Amygdala (tissue), 56 donors: ENCODE measurements at regions not wholly inside any gene's neighbourhood (a gene's known extent, or its start where the extent isn't known, plus 50 kb on each side); places are given as distances from the start of the nearest gene placed in this dataset.
"Not testable (repeated sequence)": the region's sequence is repeated elsewhere in the genome, so short reads cannot be mapped to it uniquely, and the experiment has no call there.

Experiments
- DNase-seq, 56 donors: peaks; one replicate each; lab custom pipeline; 2025; lab: John Stamatoyannopoulos, UW

- no peak for DNase-seq
Measured at GRCh38 chr4:108473163-108473720, 147.1 kb upstream of the RPL34 start.

DNA sequence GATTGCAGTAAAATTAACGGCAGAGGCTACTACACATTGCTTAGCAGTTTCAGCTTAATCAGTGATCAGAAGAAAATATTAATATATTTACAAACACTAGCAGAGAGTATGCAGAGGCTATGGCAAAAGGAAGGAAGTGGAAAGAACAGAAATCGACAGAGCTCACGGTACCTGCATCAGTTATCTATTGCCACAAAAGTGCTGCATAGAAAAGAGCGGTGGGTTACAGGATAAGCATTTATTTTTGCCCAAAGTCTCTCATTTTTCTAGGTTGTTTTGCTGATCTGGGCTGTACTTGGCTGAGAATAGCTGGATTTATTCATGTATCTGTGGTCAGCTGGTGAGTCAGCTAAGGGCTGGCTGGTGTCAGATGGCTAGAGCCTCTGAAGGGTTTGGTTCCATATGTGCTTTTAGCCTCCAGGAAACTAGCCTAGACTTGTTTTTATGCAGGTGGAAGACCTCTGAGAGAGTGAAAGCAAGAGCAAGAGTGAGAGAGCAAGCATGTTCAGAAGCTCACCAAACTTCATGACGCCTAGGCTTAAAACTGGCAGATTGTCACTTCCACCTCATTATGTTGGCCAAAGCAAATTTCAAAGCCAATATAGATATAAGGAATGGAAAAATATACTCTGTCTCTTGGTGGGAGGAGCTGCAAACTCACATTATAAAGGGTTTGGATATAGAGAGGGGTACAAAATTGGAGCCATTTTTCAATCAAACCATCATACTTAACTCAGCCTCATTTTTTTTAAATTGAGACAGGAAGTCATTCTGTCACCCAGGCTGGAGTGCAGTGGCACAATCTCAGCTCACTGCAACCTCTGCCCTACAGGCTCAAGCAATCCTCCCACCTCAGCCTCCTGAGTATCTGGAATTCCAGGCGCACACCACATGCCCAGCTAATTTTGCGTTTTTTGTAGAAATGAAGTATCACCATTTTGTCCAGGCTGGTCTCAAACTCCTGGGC, 153.2 kb upstream of the RPL34 start:
- no peak for DNase-seq

DNA sequence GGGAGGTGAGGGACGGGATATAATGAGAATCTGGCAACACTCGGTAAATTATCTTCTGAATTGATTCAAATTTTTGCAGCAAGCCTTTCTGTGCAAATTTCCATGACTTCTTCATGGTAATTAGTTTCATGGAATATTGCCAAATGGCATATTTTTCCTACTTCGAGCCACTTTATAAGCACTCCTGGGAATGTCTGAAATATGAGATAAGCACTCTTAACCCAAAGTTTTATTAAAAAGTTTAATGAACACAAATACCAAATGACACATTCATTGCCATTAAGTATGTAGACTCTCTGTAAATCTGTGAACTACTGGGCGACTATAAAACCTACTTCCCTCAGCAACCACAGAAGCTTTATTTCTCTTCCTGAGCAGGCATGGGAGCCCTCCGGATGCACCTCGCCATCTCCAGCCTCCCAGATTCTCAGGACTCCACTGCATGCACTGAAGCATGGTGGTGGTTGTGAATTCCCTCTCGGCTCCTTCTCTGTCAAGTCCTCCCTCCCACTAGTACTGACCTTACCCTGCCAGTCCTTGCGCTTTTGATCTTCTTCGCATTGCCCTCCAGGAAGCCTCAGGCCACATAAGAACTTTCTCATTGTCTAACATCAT, 154.4 kb upstream of the RPL34 start:
- no peak for DNase-seq

GRCh38 chr4:108458681-108459080, 161.7 kb upstream of the RPL34 start:
- DNase-seq = no peak

GRCh38 chr4:108454227-108454626, 166.1 kb upstream of the RPL34 start:
- DNase-seq = no peak

- no peak for DNase-seq
Measured at GRCh38 chr4:108453366-108453765, 167.0 kb upstream of the RPL34 start.

GRCh38 chr4:108450236-108450898, 170.0 kb upstream of the RPL34 start:
- DNase-seq = no peak

DNA sequence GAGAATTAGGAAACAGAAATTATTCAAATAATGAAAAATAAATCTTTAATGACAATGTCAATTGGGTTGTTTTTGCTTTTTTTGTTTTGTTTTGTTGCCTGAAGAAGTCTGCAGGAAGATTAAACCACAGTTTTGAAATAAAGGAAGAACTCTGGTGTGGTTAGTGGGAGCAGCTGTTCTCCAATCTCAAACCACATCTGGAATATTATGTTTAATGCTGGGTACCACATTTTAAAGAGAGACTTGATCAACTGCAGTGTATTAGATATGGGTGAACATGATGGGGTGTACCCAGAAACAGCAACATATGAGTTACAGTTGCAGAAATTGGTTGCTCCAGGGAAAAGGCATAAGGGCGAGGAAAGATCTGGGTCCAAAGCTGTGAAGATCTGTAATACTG, 171.2 kb upstream of the RPL34 start:
- no peak for DNase-seq

DNA sequence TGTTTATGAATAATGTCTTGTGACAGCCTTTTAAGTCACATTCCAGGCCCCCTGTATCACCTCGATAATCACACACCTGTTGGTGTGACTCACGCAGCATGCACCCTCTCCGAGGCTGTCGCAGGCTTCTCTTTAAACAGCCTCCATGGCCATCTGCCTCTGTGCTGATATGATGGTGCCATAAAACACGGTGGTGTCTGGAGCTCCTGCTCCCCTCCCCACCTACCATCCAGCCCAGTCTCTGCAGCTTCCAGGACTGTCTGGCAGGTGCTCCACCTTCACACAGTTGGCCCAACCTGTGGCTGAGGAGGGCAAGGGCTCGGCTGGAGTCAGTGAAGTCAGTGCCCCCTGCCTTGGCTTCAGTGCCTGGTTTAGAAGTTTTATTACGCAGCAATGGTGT, 173.8 kb upstream of the RPL34 start:
- no peak for DNase-seq

- DNase-seq = no peak
Measured at GRCh38 chr4:108445716-108446115, 174.7 kb upstream of the RPL34 start.

DNA sequence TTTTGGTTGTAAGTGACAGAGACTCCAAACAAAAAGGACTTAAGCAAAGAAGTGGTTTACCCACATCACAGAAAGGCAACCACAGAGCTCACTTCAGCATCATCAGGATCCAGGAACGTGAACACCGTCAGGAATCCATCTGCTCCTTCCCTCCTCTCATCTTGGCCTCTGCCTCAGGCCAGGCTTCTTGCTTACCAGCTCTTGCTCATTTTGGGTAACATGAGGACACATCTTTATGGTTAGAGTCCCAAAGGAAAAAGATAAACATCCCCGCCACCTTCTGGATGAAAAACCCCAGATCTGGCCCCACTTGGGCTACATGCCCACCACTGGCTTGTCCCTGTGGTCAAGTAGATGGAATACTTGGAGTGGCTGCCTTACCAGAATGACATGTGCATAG, 176.8 kb upstream of the RPL34 start:
- DNase-seq = no peak

GRCh38 chr4:108433832-108434231, 186.5 kb upstream of the RPL34 start:
- DNase-seq = peak in 1 of 56 donors; percentile 2

DNA sequence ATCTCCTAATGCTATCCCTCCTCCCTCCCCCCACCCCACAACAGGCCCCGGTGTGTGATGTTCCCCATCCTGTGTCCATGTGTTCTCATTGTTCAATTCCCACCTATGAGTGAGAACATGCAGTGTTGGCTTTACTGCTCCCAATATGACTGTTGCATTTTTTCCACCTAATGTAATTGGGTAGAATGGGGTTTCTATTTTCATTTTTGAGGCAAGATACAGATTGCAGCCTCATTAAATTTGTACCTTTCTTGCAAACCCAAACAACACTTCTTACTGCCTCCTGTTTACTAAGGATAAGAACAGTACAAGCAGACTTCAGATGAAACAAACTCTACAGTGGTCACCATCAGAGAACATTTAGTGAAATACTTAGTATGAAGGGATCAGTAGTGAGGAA, 187.0 kb upstream of the RPL34 start:
- DNase-seq = not testable (repeated sequence)

- DNase-seq = no peak
Measured at GRCh38 chr4:108432418-108432817, 188.0 kb upstream of the RPL34 start.

DNA sequence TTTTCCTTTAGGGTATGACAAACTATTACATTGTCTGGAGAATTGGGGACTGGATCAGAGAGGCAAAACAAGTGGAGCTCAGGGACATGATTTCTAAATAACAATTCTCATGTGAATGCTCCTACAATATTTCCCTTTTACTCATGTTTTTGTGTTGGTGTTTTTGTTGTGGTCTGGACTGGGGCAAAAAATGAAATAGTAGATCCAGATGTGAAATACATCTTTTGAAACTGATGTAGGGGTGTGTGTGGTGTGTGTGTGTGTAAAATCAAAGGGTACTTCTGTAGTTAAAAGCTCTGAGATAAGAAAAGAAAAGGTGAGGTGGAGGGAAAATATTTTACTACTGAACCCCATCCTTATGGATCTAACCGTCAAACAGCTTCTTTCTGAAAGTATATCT, 188.4 kb upstream of the RPL34 start:
- no peak for DNase-seq

DNA sequence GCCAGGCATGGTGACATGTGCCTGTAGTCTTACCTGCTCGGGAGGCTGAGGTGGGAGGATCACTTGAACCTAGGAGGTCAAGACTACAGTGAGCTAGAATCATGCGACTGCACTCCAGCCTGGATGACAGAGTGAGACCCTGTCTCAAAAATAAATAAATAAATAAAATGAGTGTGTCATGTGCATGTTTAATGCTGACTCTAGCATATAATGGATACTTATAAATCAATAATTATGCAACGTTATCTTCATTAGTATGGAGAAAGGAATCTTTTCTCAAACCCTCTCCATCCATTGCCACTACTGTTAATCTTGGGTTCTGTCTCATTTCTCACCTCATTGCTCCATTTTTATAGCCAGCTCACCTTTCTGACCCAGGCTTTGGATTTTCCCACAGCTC, 189.5 kb upstream of the RPL34 start:
- DNase-seq = no peak

DNA sequence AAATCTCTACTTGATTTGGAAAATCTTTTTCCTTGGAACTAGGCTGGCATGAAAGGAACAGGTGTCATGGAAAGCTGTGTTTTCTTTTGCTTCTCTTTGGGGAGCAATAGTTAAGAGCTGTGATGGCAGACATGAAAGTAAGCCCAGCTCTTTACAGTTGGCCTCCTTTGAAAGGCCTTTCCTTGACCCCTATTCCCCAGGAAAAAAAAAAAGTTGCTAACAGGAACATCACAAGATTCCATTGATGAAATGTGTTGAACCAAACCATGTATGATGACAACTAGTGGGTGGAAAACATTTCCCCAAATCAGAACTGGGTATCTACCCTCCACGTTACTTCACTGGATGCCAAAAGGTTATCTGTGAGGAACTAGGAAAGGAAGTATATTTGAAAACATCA, 190.7 kb upstream of the RPL34 start:
- no peak for DNase-seq

DNA sequence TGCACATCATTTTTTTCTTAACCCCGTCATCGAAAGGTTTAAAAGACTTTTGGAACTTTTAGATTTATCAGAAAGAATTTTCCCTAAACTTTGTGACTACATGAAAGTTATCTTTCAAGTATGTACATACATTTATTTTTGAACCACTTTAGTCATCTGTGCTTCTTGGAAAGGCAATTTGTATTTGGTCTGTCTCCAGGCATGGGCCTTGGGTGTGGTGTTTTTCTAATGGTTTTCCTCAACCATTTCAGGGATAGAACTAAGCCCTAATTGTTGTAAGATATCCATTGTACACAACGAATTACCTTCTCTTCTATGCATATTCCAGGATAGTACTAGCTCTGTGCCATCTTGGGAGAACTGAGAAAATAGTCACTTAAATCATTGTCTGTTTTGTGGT, 191.5 kb upstream of the RPL34 start:
- no peak for DNase-seq

GRCh38 chr4:108427946-108428485, 192.4 kb upstream of the RPL34 start:
- DNase-seq = no peak

DNA sequence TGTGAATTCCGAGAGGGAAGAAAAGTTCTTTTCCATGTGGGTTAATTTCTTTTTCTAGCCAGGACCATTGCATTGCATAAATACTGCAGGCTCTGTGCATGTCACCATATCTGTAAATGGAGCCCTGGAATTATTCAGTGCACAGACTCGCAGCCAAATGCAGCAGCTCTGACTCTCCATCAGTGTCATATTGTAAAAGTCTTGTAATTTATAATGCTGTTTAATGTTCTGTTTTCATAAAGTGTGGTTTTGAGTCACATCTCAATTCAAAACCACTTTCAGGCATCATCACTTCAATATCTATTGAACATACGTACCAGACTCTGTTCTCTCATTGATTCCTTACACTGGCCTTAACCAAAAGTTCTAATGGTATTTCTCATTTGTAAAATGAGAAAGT, 193.9 kb upstream of the RPL34 start:
- no peak for DNase-seq

DNA sequence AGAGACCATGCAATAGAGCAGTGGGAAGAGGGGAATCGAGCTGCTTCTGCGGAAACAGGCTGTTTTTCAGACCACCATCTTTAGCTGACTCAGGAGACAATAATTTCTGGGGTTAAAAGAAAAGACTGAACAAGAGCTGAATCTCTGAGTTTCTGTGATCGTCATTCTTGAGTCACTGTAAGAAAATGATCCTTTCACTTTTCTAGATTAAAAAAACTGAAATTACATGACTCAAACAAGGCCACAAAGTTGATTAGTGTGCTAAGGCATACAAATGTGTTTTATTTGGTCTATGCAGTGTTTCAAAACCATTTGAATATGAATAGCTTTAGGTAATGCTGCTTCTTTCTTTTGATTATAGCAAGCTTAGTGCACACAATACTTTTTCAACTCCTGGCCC, 194.4 kb upstream of the RPL34 start:
- no peak for DNase-seq
